Lower leg skin (tissue), 3 donors: ENCODE measurements at regions not wholly inside any gene's neighbourhood (a gene's known extent, or its start where the extent isn't known, plus 50 kb on each side); places are given as distances from the start of the nearest gene placed in this dataset.

ENCODE experiments used
- POLR2A ChIP-seq, 2 donors: fragments of 450-650 bp; IDR thresholded peaks; one replicate each; pipeline ENCODE4 v1.6.1; 2016 to 2017; ENCODE audit warnings: antibody characterized with exemption in 2 of 2, mild to moderate bottlenecking in 1 of 2, moderate library complexity in 1 of 2
- TF ChIP-seq, protein P1 (sequence below), 3 donors: fragments of 450-650 bp; IDR thresholded peaks; one replicate each; pipeline ENCODE4 v1.5.1; 2016; ENCODE audit warnings: antibody characterized with exemption in 3 of 3, mild to moderate bottlenecking in 3 of 3, moderate library complexity in 2 of 3

DNA sequence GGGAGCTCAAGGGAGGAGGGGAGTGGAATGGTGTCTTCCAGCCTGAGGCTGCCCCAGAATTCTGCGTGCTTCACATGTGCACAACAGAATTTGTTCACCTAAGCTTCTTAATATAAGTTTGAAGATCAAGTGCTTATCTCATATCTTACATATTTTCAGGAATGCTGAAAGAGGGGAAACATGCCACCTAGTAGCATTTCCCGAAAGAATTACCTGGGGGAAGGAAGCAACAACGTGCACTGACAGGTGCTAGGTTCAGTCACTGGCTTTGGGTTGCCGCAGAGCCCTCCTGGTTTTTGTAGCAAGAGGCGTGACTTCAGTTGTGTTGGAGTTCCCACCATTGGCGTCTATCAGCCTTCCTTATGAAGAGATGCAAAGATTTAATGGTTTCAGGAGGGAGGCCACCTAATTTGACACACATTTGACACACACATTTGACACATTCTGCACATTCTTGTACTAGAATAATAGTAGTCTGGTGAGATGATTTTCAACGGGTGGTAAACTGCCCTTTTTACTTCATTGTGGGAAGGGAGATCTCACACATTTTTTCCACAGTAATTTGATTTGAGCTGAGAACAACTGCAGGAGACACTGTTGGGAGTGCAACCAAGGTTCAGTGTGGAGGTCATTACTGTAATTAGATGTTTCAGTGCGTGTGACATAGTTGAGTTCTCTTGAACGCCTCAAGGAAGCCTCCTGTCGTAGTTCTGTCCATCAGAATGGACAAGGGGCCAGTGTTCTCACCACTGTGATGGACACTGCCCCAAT lies 481.3 kb downstream of the CCDC171 start:
- TF ChIP-seq, protein P1, sequence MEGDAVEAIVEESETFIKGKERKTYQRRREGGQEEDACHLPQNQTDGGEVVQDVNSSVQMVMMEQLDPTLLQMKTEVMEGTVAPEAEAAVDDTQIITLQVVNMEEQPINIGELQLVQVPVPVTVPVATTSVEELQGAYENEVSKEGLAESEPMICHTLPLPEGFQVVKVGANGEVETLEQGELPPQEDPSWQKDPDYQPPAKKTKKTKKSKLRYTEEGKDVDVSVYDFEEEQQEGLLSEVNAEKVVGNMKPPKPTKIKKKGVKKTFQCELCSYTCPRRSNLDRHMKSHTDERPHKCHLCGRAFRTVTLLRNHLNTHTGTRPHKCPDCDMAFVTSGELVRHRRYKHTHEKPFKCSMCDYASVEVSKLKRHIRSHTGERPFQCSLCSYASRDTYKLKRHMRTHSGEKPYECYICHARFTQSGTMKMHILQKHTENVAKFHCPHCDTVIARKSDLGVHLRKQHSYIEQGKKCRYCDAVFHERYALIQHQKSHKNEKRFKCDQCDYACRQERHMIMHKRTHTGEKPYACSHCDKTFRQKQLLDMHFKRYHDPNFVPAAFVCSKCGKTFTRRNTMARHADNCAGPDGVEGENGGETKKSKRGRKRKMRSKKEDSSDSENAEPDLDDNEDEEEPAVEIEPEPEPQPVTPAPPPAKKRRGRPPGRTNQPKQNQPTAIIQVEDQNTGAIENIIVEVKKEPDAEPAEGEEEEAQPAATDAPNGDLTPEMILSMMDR (IDR thresholded peaks at IDR 0.05) = no peak
- no peak for TF ChIP-seq POLR2A (IDR thresholded peaks at IDR 0.05)
